HG03469 (cell line): ENCODE measurements at regions not wholly inside any gene's neighbourhood (a gene's known extent, or its start where the extent isn't known, plus 50 kb on each side); places are given as distances from the start of the nearest gene placed in this dataset.
A peak's percentile ranks its signal among the peaks of the same experiment; 100 is the strongest.

Experiments
- ATAC-seq: cut with Tn5 transposase; IDR thresholded peaks from one replicate; pipeline ENCODE4 v1.9.1; 2021; ENCODE audit warnings: mild to moderate bottlenecking, moderate library complexity, moderate number of reproducible peaks; ENCODE audit not compliant: unreplicated experiment

- no peak for ATAC-seq
Observed at GRCh38 chr3:6125520-6125919, 735.4 kb upstream of the GRM7 start.

- ATAC-seq = no peak
Observed at GRCh38 chr3:6132684-6133432, 728.1 kb upstream of the GRM7 start.

- no peak for ATAC-seq
Observed at GRCh38 chr3:6142707-6143106, 718.2 kb upstream of the GRM7 start.

DNA sequence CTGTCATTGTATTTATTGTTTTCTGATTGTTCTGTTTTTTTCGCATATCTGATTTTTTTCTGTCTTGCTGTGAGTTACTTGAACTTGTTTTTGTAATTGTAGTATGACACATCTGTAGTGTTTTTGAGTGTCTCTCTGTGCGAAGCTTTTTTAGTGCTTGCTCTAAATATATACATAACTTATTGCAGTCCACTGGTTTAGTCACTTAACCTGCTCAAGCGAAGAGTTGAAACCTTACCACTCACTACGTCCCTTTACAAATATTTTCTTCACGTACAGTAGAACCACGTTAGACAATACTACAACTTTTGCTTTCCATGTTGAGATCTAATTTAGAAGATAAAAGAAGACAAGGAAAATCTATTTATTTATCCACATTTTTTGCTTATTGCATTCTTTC is 713.0 kb upstream of the GRM7 start:
- ATAC-seq = no peak

DNA sequence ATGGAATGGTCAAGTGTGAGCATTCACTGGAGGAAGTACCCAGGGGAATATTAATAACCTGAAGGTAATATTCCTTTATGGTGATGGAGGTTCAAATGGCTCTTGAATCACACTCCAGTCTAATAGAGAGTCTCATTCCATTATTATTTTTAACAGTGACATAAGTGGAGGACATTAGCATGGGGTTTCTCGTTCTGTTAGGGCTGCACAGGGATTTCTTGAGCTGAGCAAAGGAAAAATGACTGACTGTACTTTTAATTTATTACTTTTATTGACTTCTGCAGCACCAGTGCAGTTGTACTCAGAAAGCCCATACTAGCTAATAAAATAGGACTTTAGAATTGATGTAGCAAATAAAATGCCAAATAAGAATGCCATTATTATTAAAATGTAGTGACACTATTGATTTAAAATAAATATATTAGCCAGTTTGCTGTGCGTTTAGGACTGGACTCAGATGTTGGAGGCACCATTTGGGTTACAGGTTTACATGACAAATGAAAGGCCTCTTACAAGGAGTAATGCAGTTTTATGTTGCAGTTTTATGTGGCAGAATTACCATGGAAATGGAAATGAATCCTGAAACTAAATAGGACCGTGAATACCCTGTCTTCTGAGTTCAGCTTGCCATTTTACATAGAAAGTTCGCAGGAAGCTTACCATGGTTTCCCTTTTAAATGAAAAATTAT is 705.1 kb upstream of the GRM7 start:
- no peak for ATAC-seq

DNA sequence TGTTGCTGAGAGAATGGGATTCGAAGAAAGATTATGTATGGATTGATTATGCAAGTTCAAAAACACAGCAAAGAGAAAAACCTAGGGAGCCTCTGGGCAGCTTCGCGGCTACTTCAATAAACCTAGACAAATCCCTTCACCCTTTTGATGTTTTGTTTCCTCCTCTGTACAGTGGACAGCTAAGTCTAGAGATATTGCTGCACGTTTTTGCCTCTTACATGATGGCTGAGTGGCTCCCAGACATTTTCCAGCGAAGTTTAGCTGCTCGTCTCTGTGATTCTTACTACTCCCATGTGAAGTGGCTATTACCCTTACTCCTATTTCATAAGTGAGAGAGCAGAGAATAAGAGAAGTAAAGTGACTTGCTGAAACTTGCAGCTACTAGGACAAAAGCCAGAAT is 695.0 kb upstream of the GRM7 start:
- ATAC-seq = no peak

GRCh38 chr3:6168256-6168655 is 692.7 kb upstream of the GRM7 start:
- no peak for ATAC-seq

DNA sequence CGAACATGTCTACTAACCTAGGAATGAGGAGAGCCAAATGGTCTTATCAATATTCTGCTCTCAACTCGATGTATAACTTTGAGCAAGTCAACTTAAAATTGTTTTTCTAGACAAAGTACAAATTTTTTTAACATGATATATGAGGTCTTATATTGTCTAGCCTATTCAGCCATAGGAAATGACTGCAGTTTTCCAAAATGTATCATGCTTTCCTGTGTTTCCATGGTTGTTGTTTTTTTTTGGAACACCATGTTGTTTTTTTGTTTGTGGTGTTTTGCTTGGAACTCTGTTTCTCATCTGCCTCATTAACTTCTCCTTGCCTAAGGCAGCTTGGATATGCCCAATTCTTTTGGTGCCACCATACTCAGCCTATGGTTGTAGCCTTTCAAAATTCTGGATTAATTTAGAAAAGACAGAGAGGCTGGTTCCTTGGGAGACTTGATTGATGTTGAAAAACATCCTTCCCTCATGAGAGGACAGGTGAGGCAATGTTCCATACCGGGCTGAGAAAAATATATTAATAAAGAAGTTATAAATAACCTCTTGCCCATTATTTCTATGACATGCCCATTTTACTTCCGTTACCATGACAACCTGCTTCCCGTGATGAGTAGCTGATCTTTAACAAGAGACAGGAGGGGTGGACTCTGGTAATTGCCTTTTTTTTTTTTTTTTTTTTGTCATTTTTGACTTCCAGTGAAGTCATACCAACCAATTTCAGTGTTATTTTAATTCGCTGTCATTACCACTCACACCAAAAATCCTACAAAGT is 687.9 kb upstream of the GRM7 start:
- ATAC-seq = no peak

- ATAC-seq = no peak
Observed at GRCh38 chr3:6177417-6177816, 683.5 kb upstream of the GRM7 start.

DNA sequence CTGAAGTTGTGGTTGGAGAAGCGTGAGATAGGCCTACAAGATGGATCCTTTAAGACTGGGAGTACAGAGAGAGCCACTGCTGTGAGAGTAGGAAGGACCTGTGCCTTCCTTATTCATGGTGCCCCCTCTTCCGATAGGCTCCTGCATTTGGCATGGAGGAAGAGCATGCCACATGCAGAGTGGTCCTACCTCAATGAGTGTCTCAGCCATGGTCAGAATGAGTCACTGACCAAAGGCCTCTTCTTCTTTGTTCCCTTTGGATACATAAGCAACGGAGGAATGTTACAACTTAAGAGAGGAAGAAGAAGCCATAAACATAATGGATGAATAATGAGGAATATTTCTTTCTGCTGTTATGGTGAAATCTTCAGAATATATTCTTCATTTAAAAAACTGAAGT is 681.2 kb upstream of the GRM7 start:
- ATAC-seq = no peak

DNA sequence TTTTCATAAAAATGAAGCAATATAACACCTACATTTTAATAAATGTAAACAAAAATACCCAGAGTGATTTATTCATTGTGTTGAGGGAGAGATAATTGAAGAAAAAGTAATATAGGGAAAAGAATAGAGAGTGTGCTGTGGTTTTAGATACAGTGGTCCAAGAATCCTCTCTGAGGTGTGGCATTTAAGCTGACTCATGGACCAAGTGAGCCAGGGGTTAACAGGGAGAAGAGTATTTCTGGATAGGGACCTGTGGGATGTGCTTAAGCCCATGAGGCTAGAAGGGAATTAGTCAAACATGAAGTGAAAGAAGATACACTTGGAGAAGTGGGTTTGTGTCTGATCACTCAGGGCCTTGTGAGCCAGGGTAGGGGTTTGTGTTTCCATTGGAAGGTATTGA is 680.7 kb upstream of the GRM7 start:
- no peak for ATAC-seq

GRCh38 chr3:6182476-6182875 is 678.4 kb upstream of the GRM7 start:
- no peak for ATAC-seq

DNA sequence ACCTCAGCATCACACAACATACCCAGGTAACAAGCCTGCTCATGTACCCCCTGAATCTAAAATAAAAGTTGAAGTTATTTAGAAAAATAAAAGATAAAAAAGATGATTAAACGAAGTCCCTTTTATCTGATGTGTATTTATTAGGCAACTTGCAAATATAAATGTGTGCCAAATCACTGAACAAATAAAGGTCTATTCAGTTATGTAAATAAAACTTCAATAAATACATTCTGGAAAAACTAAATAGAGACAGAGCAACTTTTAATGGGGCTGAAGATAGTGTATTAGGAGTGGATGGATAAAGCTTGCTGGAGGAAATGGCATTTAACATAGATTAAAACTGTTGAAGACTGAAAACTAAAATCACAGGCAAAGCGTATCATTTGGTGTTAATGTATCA is 678.0 kb upstream of the GRM7 start:
- no peak for ATAC-seq

DNA sequence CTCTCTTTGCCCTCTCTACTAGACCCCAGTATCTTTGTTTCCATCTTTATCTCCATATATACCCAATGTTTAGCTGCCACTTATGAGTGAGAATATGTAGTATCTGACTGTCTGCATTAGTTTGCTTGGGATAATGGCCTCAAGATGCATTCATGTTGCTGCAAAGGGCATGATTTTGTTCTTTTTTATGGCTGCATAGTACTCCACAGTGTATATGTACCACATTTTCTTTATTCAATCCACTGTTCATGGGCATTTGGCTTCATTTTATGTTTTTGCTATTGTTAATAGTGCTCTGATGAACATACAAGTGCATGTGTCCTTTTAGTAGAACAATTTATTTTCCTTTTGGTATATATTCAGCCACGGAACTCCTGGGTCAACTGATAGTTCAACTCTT is 671.5 kb upstream of the GRM7 start:
- ATAC-seq = no peak

- ATAC-seq = no peak
Observed at GRCh38 chr3:6204891-6205290, 656.0 kb upstream of the GRM7 start.

DNA sequence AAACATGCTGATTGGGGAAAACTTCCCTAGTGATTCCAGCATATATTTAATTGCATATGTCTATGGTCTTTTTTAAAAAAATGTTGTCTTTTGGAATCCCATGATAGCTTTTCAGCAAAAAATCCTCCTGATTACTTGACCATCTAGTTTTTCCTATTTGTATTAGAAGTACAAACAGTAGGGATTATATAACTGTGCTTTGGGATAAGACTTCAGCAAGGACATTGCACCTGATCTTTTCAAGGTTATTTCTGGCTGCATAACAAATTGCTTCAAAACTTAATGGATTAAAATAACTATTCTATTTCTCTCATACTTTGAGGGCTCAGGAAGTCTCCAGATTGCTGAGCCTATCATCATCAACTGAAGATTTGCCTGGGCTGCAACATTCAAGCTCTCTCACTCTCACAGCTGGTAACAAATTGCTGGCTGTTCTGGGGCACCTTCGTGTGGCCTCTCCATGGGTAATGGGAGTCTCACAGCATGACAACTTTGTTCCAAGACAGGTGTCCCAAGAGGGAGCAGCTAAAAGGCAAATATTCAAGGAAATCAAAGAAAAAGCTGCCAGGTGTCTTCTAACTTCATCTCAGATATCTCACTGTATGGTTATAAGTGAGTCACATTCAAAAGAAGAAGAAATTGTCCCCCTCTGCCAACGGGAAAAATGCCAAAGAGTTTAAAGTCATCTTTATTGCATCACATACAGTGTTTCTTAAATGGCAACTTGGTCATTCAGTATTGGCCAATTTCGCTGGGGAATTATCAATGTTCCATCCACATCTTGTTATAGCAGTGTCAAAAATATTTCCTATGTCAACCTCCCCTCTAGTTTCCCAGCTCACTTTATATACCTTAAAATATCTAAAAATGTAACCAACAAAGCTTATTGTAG is 644.5 kb upstream of the GRM7 start:
- ATAC-seq = no peak

DNA sequence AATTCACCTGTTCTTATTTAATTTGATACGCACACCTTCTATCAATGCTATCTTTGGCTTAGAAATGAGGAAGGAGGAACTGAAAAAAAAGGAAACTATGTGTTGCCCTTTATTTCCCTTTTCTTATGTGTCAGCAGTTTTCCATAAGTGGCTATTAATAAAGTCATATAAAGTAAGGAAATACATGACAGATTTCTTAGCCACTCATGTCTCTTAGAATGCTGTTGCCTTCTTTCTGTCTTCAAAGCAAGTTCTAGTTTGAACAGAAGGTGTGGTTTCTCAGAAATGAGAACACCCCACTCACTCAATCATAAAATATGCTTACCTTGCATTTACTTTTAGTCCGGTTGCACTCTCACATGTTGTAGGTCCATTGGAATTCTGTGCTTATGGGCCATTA is 640.5 kb upstream of the GRM7 start:
- ATAC-seq = no peak

- no peak for ATAC-seq
Observed at GRCh38 chr3:6222069-6222468, 638.8 kb upstream of the GRM7 start.

GRCh38 chr3:6223572-6223971 is 637.3 kb upstream of the GRM7 start:
- no peak for ATAC-seq

DNA sequence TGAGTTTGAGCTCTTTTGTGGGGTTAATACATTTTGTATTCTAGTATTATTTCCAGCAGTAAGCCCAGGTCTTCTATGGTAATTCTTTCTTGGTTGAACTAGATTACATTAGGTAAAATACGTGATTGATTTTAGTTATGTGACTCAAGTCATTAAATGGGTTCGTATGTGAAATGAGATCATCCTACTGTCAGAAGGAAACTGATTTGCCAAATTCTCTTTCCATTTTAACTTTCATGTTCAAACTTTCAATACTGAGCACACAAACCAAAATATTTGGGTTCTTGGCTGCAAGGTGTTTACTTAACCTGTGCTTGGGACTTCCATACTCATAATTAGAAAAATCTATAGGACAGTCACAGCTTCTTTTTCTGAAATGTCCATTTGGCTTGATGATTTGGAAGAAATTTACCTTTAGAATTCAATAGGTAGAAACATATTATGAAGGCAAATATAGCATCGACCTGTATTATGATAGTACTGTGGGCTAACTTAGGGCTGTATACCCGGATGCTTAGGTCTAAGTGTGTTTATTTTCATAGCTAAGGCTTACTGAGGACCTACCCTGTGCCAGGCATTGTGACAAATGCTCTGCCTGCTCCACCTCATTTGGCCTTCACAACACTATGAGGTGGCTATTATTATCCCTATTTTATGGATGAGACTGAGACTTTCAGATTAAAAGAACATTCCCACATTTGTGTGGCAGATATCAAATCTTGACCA is 631.8 kb upstream of the GRM7 start:
- ATAC-seq = peak; percentile 39
